HG02798 (cell line): ENCODE measurements at regions not wholly inside any gene's neighbourhood (a gene's known extent, or its start where the extent isn't known, plus 50 kb on each side); places are given as distances from the start of the nearest gene placed in this dataset.
"Not testable (repeated sequence)": the region's sequence is repeated elsewhere in the genome, so short reads cannot be mapped to it uniquely, and the experiment has no call there.

ENCODE experiments used
- ATAC-seq: cut with Tn5 transposase; IDR thresholded peaks from one replicate; pipeline ENCODE4 v1.9.1; 2021; ENCODE audit warnings: mild to moderate bottlenecking; ENCODE audit not compliant: unreplicated experiment, poor library complexity

DNA sequence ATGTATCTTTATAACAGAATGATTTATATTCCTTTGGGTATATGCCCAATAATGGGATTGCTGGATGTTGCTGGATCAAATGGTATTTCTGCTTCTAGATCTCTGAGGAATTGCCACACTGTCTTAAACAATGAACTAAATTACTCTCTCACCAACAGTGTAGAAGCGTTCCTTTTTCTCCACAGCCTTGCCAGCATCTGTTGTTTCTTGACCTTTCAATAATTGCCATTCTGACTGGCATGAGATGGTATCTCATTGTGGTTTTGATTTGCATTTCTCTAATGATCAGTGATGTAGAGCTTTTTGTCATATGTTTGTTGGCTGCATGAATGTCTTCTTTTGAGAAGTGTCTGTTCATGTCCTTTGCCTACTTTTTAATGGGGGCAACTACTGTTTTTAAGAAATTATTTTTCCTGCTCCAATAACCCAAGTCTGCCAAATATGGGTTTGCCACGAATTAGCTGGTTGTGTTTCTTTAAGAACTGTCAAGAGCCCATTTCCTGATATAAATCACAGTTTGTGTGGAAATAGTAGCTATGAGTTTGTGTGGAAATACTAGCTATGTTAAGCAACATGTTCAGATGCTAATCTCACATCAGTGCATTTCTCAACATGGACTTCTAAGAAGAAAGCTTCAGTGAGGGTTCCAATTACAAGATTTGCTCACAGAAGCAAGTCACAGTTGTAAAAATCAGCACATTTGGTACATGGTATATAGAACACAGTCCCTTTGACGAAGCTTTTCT is 259.4 kb downstream of the ANAPC1 start:
- no peak for ATAC-seq

DNA sequence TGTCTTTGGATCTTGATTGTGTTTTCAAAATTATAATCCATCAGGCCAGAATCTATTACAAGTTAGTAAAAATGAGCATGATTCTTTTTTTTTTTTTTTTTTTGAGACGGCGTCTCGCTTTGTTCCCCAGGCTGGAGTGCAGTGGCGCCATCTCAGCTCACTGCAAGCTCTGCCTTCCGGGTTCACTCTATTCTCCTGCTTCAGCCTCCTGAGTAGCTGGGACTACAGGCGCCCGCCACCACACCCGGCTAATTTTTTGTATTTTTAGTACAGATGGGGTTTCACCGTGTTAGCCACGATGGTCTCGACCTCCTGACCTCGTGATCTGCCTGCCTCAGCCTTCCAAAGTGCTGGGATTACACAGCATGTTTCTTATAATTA is 258.8 kb downstream of the ANAPC1 start:
- ATAC-seq: not testable (repeated sequence)

DNA sequence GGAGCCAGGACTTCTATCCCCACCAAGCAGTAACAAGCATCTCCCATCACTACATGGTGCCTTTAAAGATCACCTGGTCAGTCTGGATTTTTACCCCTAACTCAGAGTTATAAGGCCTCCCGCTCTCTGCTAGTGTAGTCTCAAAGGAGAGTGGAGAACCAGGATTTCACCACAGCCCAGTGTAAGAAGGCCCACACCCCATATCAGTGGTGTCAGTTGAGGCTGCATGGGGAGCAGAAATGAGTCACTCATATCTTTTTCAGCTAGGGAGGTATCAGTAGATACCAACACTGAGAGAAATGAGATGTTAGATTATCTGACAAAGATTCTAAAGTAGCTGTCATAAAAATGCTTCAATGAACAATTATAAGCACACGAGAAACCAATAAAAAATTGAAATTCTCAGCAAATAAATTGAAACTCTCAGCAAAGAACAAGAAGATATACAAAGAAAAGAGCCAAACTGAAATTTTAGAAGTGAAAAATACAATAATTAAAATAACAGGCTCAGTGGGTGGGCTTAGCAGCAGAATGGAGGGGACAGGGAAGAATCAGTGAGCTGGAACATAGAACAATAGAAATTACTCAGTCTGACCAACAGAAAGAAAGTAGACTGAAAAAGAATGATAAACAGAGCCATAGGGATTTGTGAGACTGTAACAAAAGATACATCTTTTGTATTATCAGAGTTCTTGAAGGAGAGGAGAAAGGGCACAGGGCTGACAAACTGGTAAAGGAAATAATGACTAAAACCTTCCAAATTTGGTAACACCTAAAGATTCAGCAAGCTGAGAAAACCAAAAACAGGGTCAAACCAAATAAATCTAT is 257.7 kb downstream of the ANAPC1 start:
- no peak for ATAC-seq

DNA sequence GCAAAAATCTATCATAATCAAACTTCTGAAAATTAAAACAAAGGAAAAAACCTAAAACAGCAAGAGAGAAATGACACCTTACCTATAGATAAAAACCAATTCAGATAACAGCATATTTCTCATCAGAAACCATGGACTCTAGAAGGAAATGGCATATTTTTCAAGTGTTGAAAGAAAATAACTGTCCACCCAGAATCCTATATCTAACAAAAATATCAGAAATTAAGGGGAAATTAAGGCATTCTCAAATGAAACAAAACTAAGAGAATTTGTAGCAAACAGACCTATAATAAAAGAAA is 257.2 kb downstream of the ANAPC1 start:
- ATAC-seq: no peak

DNA sequence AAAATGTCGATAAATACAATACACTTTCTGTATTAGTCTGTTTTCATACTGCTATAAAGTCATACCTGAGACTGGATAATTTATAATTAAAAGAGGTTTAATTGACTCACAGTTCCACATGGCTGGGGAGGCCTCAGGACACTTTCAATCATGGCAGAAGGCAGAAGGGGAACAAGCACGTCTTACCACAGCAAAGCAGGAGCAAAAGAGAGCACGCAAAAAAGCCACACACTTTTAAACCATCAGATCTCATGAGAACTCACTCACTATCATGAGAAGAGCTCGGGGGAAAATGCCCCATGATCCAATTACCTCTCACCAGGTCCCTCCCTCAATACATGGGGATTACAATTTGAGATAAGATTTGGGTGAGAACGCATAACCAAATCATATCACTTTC is 256.7 kb downstream of the ANAPC1 start:
- ATAC-seq: no peak

DNA sequence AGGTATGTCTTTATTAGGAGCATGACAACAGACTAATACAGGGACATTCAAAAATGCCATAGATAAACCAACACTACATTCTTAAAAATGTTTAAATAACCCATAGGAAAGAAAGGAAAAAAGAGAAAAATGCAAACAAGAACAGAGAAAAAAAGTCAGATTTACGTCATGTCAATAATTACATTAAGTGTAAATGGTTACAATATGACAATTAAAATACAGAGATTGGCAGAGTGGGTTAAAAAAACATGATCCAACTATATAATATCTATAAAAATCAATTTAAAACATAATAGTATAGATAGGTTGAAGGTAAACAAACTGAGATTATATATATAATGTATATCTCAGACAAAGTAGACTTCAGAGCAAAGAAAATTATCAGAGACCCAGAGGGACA is 255.8 kb downstream of the ANAPC1 start:
- no peak for ATAC-seq

DNA sequence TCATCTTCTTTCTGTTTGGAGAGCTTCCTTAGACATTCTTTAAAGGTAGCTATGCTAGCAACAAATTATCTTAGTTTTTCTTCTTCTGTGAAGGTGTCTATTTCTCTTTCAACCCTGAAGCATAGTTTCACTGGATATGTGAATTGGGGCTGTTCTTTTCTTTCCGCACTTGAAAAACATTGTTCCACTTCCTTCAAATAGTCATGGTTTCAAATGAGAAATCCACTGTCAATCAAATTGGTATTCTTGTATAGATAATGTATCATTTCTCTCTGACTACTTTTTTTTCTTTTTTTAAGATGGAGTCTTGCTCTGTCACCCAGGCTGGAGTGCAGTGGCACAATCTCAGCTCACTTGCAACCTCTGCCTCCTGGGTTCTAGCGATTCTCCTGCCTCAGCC is 254.0 kb downstream of the ANAPC1 start:
- ATAC-seq: no peak

DNA sequence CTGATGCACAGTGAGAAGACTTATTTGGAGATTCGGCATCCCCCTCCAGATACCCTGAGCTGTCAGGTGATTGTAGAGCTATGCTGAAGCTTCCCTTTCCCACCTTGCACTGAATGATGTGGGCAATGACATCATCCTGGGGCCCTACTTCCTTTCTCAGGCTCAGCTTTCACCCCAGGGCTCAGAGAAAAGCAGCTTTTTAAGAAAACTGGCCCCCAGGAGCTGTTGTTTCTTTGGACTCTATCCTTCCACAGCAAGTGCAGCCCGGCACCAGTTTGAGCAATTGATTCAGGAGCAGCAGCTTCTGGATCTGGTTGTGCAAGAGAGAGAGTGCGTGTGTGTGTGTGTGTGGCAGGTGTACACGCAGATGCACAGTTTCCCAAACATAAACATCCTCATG is 251.3 kb downstream of the ANAPC1 start:
- no peak for ATAC-seq

DNA sequence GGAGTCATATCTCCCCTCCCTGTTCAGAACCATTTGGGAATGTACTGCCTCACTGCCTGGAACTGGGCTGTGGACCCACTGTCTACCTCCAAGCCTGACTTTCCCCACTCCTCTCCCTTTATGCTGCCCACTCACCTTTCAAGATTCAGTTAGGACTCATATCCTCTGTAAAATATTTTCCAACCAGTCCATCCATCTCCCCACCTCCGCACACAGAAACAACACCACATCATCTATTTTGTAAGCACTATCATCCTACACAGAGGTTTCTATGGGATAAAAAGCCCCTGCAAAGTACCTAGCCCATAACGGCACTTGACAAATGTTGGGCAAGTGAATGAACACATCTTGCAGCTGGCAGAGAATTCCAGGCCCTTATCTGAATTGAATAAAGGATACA is 250.8 kb downstream of the ANAPC1 start:
- ATAC-seq: no peak

DNA sequence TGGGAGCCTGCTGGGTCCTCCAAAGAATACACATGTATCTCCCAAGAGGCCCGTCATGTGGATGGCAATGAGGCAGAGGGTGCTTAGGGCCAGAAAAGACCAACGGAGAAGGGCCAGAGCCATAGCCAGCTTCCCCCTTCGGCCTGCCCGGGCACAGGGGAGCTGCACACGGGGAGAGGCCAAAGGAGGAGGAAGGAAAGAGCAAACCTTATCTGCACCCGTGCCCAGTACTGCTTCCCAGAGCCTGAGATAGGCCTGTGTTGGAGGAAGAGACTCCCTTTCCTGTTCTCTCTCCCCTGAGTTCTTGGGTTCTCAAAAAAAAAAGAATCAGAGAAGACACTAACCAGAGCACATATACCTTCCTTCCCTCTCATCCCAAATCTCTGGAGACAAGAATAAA is 250.3 kb downstream of the ANAPC1 start:
- no peak for ATAC-seq

DNA sequence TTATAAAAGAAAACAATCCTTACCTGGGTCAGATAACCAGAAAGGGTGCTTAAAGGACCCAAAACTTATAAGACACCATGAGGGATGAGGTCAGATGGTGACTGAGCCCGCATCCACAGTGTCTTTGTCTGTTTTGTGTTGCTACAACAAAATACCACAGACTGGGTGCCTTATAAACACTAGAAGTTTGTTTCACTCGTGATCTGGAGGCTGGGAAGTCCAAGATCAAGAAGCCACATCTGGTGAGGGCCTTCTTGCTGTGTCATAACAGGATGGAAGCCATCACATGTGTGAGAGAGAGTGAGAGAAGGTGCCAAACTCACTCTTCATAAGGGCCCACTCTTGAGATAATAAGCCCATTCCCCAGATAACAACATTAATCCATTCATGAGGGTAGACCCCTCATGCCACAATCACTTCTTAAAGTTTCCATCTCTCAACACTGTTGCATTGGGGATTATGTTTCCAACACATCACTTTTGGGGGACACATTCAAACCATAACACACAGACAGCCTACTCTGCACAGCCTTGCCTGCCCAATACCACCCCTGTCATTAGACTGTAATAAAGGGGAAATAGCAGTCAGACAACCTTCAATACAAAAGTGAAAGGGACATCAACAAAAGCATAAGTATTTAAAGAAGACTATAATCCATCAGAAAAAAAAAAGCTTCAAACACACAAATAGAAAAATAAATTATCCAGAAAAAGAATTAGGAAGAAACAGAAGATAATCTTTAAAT is 249.8 kb downstream of the ANAPC1 start:
- no peak for ATAC-seq

DNA sequence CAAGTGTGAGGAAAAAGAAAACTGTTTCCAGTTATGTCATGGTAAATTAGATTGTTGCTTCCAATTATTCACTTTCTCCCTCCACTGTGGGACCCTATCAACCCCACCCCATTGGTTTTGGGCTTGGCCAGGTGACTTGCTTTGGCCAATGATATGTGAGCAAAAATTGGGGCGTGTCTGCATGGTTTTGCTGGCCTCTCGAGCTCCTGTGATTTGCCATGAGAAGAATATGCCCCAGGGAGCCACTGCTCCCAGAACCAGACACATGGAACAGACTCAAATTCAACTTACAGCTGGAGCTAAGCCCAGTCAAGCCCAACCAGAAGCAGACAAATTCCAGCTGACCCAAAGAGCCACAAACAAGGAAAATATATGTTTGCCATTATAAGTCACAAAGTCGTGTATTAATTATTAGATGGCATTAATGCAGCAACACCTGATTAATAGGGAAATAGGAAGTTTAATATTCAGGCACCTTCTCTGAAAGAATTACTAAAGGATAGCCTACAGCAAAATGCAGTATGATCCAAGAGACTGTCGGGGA is 248.9 kb downstream of the ANAPC1 start:
- ATAC-seq: no peak

DNA sequence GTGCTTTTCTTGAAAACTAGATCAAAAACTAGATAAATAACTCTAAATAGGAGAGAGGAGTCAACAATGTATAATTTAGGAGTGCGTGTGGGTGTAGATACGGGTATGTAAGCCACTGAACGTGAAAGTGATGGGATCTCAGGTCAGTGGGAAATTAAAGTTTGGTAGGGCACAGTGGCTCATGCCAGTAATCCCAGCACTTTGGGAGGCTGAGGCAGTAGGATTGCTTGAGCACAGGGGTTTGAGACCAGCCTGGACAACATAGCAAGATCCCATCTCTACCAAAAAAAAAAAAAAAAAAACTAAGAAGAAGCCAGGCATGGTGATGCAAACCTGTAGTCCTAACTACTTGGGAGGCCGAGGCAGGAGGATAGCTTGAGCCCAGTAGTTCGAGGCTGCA is 247.1 kb downstream of the ANAPC1 start:
- no peak for ATAC-seq

DNA sequence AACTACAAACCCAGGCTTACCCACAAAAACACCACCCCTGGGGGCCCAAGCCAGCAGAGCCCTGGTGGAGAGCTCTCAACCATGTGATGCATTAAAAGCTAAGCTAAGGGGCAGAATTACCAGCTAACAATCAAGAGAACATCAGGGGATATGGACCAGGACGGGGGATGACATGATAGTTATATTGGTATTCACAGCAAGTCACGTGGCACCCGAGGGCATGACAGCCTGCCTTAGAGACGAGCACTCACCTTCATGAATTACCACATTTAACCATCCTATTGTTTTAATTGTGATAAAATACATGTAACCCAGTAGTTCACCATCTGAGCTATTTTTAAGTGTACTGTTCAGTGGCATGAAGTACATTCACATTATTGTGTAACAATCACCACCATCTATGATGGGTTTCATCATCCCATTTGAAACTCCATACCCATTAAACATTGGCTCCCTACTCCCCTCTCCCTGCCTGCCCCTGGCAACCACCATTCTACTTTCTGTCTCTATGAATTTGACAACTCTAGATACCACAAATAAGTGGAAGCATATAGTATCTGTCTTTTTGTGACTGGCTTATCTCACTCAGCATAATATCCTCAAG is 245.6 kb downstream of the ANAPC1 start:
- no peak for ATAC-seq

DNA sequence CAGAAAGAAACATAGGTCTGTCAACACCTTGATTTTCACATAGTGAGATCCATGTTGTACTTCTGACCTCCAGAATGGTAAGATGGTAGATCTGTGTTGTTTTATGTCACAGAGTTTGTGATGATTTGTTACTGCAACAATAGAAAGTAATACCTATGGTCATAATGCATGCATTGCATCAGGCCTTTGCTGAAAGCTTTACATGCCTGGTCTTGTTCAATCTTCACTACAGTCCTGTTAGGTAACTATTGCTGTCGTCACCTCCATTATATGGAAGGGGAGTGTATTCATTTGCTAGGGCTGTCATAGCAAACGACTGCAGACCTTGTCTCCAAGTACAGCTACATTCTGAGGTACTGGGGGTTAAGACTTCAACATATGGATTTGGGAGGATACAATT is 243.5 kb downstream of the ANAPC1 start:
- ATAC-seq: no peak

DNA sequence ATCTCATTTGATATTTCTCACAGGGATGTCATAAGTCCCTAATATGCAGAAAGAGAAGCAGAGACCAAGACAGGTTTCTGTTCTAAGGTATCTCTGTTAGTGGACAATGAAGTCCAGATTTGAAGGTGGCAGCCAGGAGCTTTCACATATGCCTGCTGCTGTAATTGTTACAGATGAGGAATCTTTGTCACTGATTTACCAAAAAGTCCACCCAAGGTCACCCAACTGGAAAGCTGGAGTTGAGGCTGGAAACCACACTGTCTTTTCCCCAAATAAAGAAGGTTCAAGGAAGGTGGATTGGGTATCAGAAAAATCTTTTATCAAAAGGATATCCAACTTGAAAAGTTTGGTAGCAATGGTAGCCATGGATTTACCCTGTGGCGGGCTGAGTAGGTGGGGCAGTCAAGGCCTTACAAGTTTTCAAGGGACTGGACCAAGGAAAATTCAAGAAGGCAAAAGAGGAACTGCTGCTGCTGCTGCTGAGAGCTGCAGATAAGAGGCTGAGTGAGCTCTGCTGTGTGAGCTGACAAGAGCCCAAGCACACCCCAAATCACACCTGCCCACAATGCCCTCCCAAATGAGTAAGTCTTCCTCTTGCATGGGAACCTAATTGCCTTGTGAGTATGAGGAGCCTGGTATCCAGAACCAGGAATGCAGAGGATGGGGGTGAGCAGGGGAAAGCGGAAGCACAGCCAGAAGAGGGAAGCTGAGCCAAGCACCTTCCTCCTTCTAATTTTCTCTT is 241.2 kb downstream of the ANAPC1 start:
- ATAC-seq: no peak

DNA sequence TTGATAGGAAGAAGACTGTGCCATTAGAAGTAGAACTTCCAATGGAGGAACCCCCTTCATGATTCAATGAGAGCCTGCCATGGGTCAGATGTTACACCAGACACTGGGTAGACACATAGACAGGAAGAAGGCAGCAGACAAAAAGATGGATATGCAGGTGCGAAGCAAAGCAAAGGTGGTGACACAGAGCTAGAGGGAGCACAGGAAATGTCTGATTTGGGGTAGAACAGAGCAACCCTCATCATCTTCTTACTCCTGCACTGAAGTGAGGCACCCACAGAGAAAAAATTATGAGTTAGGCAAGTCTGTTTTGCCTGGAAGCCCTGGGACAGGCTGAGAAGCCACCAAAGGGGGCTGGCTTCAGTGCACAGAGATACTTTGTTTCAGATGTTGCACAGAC is 240.2 kb downstream of the ANAPC1 start:
- no peak for ATAC-seq

DNA sequence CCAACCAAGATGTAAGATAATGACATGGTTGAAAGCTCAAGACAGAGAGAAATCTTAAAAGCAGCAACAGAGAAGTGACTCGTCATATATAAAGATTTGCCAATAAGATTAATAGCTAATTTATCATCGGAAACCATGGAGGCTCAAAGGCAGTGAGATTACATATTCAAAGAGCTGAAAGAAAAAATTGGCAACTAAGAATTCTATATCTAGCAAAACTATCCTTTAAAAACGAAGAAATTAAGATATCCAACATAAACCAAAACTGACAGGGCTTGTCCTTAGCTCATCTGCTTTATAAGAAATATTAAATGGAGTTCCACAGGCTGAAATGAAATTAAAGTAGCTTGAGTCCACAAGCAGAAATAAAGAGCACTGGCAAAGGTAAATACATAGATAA is 236.6 kb downstream of the ANAPC1 start:
- ATAC-seq: no peak

DNA sequence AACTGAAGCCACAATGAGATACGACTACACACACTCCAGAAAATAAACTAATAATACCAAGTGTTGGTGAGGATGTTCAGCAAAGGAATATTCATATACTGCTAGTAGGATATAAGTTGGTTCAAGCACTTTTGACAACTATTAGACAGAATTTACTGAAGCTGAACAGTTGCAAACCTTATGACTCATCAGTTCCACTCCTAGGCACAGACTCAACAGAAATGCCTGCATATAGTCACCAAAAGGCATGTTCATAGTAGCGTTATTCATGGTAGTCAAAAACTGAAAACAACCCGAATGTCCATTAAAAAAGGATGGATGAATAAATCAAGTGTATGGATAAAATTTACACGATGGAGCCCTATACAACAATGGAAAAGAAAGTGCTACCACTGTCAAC is 232.0 kb downstream of the ANAPC1 start:
- no peak for ATAC-seq

DNA sequence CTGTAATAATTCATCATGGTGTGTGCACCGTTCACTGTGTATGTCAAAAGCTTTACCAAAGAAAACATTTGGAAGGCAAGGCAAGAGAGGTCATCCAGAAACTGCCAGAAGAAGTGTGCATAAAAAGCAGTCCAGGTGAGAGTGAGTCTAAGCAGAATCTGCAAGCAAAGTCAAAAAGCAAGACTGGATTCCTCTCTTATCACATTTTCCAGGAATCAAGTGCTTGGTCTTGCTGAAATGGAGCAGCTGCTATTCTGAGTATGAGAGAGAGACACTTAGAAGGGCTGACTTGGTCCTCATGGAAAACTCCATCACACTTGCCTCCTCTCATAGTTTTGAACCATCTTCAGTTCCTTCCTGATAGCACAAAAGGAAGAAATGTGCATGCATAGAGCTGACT is 231.3 kb downstream of the ANAPC1 start:
- no peak for ATAC-seq
